ENCODE measurements at regions not wholly inside any gene's neighbourhood (a gene's known extent, or its start where the extent isn't known, plus 50 kb on each side); places are given as distances from the start of the nearest gene placed in this dataset.

DNA sequence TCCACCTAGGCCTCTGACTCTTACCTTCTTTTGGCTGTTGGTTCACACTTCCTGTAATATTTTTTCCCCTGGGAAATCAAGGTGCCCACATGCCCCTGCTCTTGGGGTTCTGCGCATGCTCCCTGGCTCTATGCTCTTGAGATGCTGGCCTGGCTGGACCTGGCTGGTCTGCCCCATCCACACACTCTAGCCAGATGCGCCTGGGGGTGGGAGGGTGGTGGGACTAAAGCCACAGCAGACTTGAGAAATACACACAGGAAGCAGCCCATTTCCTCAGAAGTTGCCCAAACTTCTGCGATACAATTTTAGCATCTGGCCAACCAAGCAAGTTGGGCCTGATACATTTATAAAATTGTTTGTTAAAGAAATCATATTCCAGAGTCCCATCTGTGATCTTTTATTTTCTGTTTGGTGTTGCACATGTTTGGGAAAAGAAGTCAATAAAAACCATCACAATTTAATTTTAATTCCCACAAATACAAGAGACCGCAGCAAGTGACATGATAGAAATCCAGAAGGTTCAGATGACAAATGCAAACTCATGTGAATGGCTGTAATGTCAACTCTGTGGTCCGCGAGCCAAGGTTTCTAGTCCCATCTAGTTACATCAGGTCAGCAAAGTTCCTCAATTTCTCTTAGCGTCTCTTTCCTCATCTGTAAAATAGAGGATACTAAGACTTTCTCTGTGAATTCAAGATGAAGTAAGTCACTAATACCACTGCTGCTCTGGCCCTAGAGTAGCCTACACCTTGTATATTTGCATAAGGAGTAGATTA, 55.9 kb upstream of the MEF2A start:
- H3K4me2 ChIP-seq, result no peak overlapping the region

DNA sequence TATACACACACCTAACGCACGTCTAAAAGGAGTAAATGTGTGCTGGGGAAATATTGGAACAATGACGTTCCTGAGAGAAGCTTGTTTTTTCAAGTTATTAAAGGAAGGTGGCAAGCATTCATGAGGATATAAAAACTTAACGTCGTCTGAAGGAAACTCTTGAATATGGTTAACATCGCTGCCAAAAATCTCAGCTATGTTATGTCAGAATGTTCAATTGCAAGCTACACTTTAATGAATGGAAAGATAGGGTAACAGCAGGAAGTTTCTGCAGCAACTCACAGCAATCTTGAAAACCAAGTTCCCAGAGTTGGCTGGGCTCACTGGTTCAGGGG, 54.3 kb upstream of the MEF2A start:
- H3K27ac Mint-ChIP-seq, result no peak overlapping the region
- no peaks in the 10 kb centered on the region for H3K79me2 ChIP-seq (ENCODE audit: low read depth)
- H3K27me3 ChIP-seq, result no peaks in the 10 kb centered on the region
- no peak overlapping the region for H3K4me3 ChIP-seq
- TF ChIP-seq EZH2 (IDR thresholded peaks at IDR 0.05), result no peak
- TF ChIP-seq, protein P1, sequence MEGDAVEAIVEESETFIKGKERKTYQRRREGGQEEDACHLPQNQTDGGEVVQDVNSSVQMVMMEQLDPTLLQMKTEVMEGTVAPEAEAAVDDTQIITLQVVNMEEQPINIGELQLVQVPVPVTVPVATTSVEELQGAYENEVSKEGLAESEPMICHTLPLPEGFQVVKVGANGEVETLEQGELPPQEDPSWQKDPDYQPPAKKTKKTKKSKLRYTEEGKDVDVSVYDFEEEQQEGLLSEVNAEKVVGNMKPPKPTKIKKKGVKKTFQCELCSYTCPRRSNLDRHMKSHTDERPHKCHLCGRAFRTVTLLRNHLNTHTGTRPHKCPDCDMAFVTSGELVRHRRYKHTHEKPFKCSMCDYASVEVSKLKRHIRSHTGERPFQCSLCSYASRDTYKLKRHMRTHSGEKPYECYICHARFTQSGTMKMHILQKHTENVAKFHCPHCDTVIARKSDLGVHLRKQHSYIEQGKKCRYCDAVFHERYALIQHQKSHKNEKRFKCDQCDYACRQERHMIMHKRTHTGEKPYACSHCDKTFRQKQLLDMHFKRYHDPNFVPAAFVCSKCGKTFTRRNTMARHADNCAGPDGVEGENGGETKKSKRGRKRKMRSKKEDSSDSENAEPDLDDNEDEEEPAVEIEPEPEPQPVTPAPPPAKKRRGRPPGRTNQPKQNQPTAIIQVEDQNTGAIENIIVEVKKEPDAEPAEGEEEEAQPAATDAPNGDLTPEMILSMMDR (IDR thresholded peaks at IDR 0.05), result no peak
- TF ChIP-seq EZH2phosphoT487 (IDR thresholded peaks at IDR 0.05), result no peak
- H3K4me1 ChIP-seq, result no peaks in the 10 kb centered on the region
- H3K9me3 ChIP-seq (ENCODE audit: low read depth), result no peaks in the 10 kb centered on the region
- no peak overlapping the region for H3K9ac ChIP-seq
- no peaks in the 10 kb centered on the region for H3K36me3 Mint-ChIP-seq
- H3K4me1 Mint-ChIP-seq, result no peaks in the 10 kb centered on the region
- no peak overlapping the region for H2AFZ ChIP-seq (replicated peaks)
- H3K27me3 Mint-ChIP-seq (ENCODE audit: insufficient read depth, low read depth), result peaks cover 2% of the 10 kb centered on the region
- no peaks in the 10 kb centered on the region for H3K9me3 Mint-ChIP-seq
- no peaks in the 10 kb centered on the region for H3F3A ChIP-seq (ENCODE audit: low read depth)
- H3K36me3 ChIP-seq, result no peaks in the 10 kb centered on the region
- no peaks in the 10 kb centered on the region for H4K20me1 ChIP-seq (ENCODE audit: low read depth)
- H3K4me3 Mint-ChIP-seq, result no peak overlapping the region
- H3K4me2 ChIP-seq, result no peak overlapping the region
- DNase-seq (ENCODE audit: low spot score), result no peak
- H3K27ac ChIP-seq, result no peak overlapping the region

More for the DNA sequence above, 55.9 kb upstream of the MEF2A start:
- Histone ChIP-seq H4K20me1 (ENCODE audit: low read depth) (no peaks in the 10 kb centered on the region), H3K9ac (no peak overlapping the region), H3F3A (ENCODE audit: low read depth) (no peaks in the 10 kb centered on the region), H3K79me2 (ENCODE audit: low read depth) (no peaks in the 10 kb centered on the region), H3K27ac (no peak overlapping the region), H3K36me3 (no peaks in the 10 kb centered on the region), H3K27me3 (no peaks in the 10 kb centered on the region), H3K4me1 (no peaks in the 10 kb centered on the region), H3K4me3 (no peak overlapping the region), H2AFZ (replicated peaks) (no peak overlapping the region), H3K9me3 (ENCODE audit: low read depth) (no peaks in the 10 kb centered on the region)
- TF ChIP-seq EZH2 (IDR thresholded peaks at IDR 0.05) (no peak), EZH2phosphoT487 (IDR thresholded peaks at IDR 0.05) (no peak)
- TF ChIP-seq, protein P1 (IDR thresholded peaks at IDR 0.05), result no peak
- no peak for DNase-seq (ENCODE audit: low spot score)
- no peak overlapping the region for H3K27ac Mint-ChIP-seq
- H3K4me1 Mint-ChIP-seq, result peaks cover 2% of the 10 kb centered on the region
- H3K27me3 Mint-ChIP-seq (ENCODE audit: insufficient read depth, low read depth), result peaks cover 4% of the 10 kb centered on the region
- H3K9me3 Mint-ChIP-seq, result no peaks in the 10 kb centered on the region
- H3K4me3 Mint-ChIP-seq, result no peak overlapping the region
- H3K36me3 Mint-ChIP-seq, result no peaks in the 10 kb centered on the region

DNA sequence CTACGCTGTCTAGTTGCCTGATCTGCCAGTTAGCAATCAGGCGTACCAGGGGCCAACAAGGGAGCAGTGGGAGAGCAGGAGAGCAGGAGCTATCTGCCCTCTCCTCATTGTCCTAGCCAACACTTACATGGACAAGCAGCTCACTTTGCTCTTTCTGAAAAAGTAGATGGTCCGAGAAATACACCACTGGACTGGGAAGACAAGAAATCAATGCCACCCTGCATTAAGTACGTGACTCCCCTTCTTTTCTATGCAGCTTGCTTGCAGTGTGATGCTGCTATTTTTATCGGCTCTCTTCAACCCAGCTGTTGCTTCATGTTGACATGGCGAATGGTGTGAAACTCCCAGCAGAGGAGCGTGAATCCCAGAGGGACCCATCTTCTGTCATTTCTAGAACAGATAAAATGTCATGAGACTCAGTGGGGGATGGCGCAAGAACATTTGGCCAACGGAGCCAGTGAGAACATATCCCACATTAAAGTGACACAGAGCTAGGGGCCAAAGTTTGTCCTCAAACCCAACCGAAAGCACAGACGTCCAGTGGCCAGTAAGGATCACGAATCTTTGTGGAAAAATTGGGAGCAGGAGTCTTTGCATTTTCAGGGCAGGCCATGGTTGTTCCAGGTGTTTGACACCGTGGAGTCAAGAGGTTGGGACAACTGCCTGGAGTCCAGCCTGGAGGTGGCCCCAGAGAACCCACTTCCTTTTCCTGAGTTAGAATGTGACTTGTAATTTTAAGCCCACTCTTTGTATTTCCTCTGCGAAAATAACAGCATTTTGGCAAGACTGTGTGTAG, 53.7 kb upstream of the MEF2A start:
- no peak overlapping the region for H3K4me3 ChIP-seq
- H3K27me3 Mint-ChIP-seq (ENCODE audit: insufficient read depth, low read depth), result peaks cover 2% of the 10 kb centered on the region
- no peaks in the 10 kb centered on the region for H3K27me3 ChIP-seq
- H3K4me1 ChIP-seq, result no peaks in the 10 kb centered on the region
- no peaks in the 10 kb centered on the region for H3F3A ChIP-seq (ENCODE audit: low read depth)
- H3K4me3 Mint-ChIP-seq, result no peak overlapping the region
- TF ChIP-seq EZH2 (IDR thresholded peaks at IDR 0.05), result no peak
- TF ChIP-seq, protein P1 (IDR thresholded peaks at IDR 0.05), result no peak
- no peak for TF ChIP-seq EZH2phosphoT487 (IDR thresholded peaks at IDR 0.05)
- H3K9ac ChIP-seq, result no peak overlapping the region
- no peak overlapping the region for H2AFZ ChIP-seq (replicated peaks)
- no peaks in the 10 kb centered on the region for H3K79me2 ChIP-seq (ENCODE audit: low read depth)
- no peak overlapping the region for H3K4me2 ChIP-seq
- no peaks in the 10 kb centered on the region for H3K4me1 Mint-ChIP-seq
- H4K20me1 ChIP-seq (ENCODE audit: low read depth), result no peaks in the 10 kb centered on the region
- no peaks in the 10 kb centered on the region for H3K9me3 ChIP-seq (ENCODE audit: low read depth)
- no peak overlapping the region for H3K27ac Mint-ChIP-seq
- no peaks in the 10 kb centered on the region for H3K9me3 Mint-ChIP-seq
- H3K36me3 Mint-ChIP-seq, result no peaks in the 10 kb centered on the region
- no peaks in the 10 kb centered on the region for H3K36me3 ChIP-seq
- no peak overlapping the region for H3K27ac ChIP-seq
- no peak for DNase-seq (ENCODE audit: low spot score)

Measured in neural progenitor cell (in vitro differentiated cells).